Loucy (cell line): ENCODE measurements at regions not wholly inside any gene's neighbourhood (a gene's known extent, or its start where the extent isn't known, plus 50 kb on each side); places are given as distances from the start of the nearest gene placed in this dataset.

ENCODE experiments used
- H2AFZ ChIP-seq: fragments of 200-600 bp; sonication (generic); 2 replicates; pipeline ENCODE4 v1.6.0; 2016; ENCODE audit warnings: antibody characterized with exemption, mild to moderate bottlenecking, low read length, moderate library complexity
- H3F3A ChIP-seq: fragments of 200-600 bp; 2 replicates; pipeline ENCODE4 v1.6.0; 2016; ENCODE audit warnings: antibody characterized with exemption, low read depth, mild to moderate bottlenecking
- H3K27me3 ChIP-seq: fragments of 200-600 bp; sonication (generic); 2 replicates; pipeline ENCODE4 v1.6.1; 2014; ENCODE audit warnings: low read length, mild to moderate bottlenecking; ENCODE audit not compliant: insufficient read depth, poor library complexity, severe bottlenecking
- H3K36me3 ChIP-seq: fragments of 200-600 bp; sonication (generic); 2 replicates; pipeline ENCODE4 v1.6.1; 2016; ENCODE audit warnings: low read length; ENCODE audit not compliant: insufficient read depth
- H3K4me1 ChIP-seq: fragments of 200-600 bp; sonication (generic); 2 replicates; pipeline ENCODE4 v1.5.1; 2014; ENCODE audit warnings: low read length, mild to moderate bottlenecking; ENCODE audit not compliant: insufficient read depth, poor library complexity, severe bottlenecking
- H3K4me2 ChIP-seq: fragments of 200-600 bp; sonication (generic); 2 replicates; pipeline ENCODE4 v1.6.0; 2014; ENCODE audit warnings: antibody characterized with exemption, low read length, low read depth, mild to moderate bottlenecking; ENCODE audit not compliant: poor library complexity, severe bottlenecking
- H3K4me3 ChIP-seq: fragments of 200-600 bp; sonication (generic); 2 replicates; pipeline ENCODE4 v1.5.1; 2014; ENCODE audit warnings: low read length, mild to moderate bottlenecking, mixed read lengths; ENCODE audit not compliant: poor library complexity, severe bottlenecking
- H3K79me2 ChIP-seq: fragments of 200-600 bp; sonication (generic); 2 replicates; pipeline ENCODE4 v1.6.1; 2014; ENCODE audit warnings: low read length; ENCODE audit not compliant: insufficient read depth
- H3K9ac ChIP-seq: fragments of 200-600 bp; sonication (generic); 2 replicates; pipeline ENCODE4 v1.6.0; 2014; ENCODE audit warnings: mild to moderate bottlenecking, low read depth, low read length, moderate library complexity; ENCODE audit not compliant: poor library complexity, severe bottlenecking
- H3K9me2 ChIP-seq: fragments of 200-600 bp; sonication (generic); replicated peaks from 2 replicates; pipeline ENCODE4 v1.6.1; 2016; ENCODE audit warnings: low read depth, low read length, mixed read lengths
- H3K9me3 ChIP-seq: fragments of 200-600 bp; sonication (generic); 2 replicates; pipeline ENCODE4 v1.6.1; 2014; ENCODE audit warnings: mild to moderate bottlenecking, antibody characterized with exemption, low read length, low read depth; ENCODE audit not compliant: insufficient read depth
- H4K20me1 ChIP-seq: fragments of 200-600 bp; sonication (generic); 2 replicates; pipeline ENCODE4 v1.6.0; 2014; ENCODE audit warnings: antibody characterized with exemption, low read length, mild to moderate bottlenecking; ENCODE audit not compliant: insufficient read depth, poor library complexity, severe bottlenecking
- CTCF ChIP-seq: fragments of 200-600 bp; sonication (generic); conservative IDR thresholded peaks from 2 replicates; pipeline ENCODE4 v1.5.1; 2014; ENCODE audit warnings: mild to moderate bottlenecking, antibody characterized with exemption, low read length
- EZH2phosphoT487 ChIP-seq: fragments of 200-600 bp; IDR thresholded peaks from 2 replicates; pipeline ENCODE4 v1.6.1; 2018; ENCODE audit warnings: antibody characterized with exemption, mild to moderate bottlenecking, moderate library complexity, borderline replicate concordance

GRCh38 chr4:179195887-179196286 lies 1753.7 kb upstream of the AGA start:
- no peaks in the 10 kb centered on the region for H3K27me3 ChIP-seq
- no peak overlapping the region for H3K4me2 ChIP-seq
- no peak overlapping the region for H3K4me3 ChIP-seq
- no peaks in the 10 kb centered on the region for H3K4me1 ChIP-seq
- no peak overlapping the region for H2AFZ ChIP-seq
- H3K9me3 ChIP-seq = no peaks in the 10 kb centered on the region
- no peak overlapping the region for H3K9ac ChIP-seq
- no peaks in the 10 kb centered on the region for H3K9me2 ChIP-seq
- H3K79me2 ChIP-seq = no peaks in the 10 kb centered on the region
- no peaks in the 10 kb centered on the region for H3K36me3 ChIP-seq
- H4K20me1 ChIP-seq = no peaks in the 10 kb centered on the region
- no peaks in the 10 kb centered on the region for H3F3A ChIP-seq
- TF ChIP-seq CTCF = no peak
- no peak for TF ChIP-seq EZH2phosphoT487

- Histone ChIP-seq H3K9ac (no peak overlapping the region), H3K27me3 (no peaks in the 10 kb centered on the region)
Observed at GRCh38 chr4:179196511-179196910, 1754.3 kb upstream of the AGA start.

GRCh38 chr4:179200681-179201080 lies 1758.4 kb upstream of the AGA start:
- Histone ChIP-seq H3K9me2 (no peaks in the 10 kb centered on the region), H3K4me2 (no peak overlapping the region), H3K27me3 (no peaks in the 10 kb centered on the region), H2AFZ (no peak overlapping the region), H3K4me3 (no peak overlapping the region), H3K9me3 (no peaks in the 10 kb centered on the region), H3F3A (no peaks in the 10 kb centered on the region), H3K4me1 (no peaks in the 10 kb centered on the region), H3K79me2 (no peaks in the 10 kb centered on the region), H3K9ac (no peak overlapping the region), H4K20me1 (no peaks in the 10 kb centered on the region), H3K36me3 (no peaks in the 10 kb centered on the region)
- TF ChIP-seq EZH2phosphoT487 (no peak), CTCF (no peak)

More at GRCh38 chr4:179196511-179196910, 1754.3 kb upstream of the AGA start:
- H3K36me3 ChIP-seq = no peaks in the 10 kb centered on the region
- H3K9me2 ChIP-seq = no peaks in the 10 kb centered on the region
- no peaks in the 10 kb centered on the region for H3K9me3 ChIP-seq
- H3F3A ChIP-seq = no peaks in the 10 kb centered on the region
- H3K4me3 ChIP-seq = no peak overlapping the region
- TF ChIP-seq CTCF (no peak), EZH2phosphoT487 (no peak)
- no peaks in the 10 kb centered on the region for H3K79me2 ChIP-seq
- H2AFZ ChIP-seq = no peak overlapping the region
- H3K4me1 ChIP-seq = no peaks in the 10 kb centered on the region
- H3K4me2 ChIP-seq = no peak overlapping the region
- H4K20me1 ChIP-seq = no peaks in the 10 kb centered on the region
